ENCODE measurements at regions not wholly inside any gene's neighbourhood (a gene's known extent, or its start where the extent isn't known, plus 50 kb on each side); places are given as distances from the start of the nearest gene placed in this dataset.

GRCh38 chr13:26988059-26988769 is 183.4 kb downstream of the USP12 start:
- H3K4me3 ChIP-seq: no peak overlapping the region
- no peaks in the 10 kb centered on the region for H3K36me3 ChIP-seq (ENCODE audit: control insufficient read depth, insufficient read depth, low read length)
- no peak overlapping the region for H3K4me2 ChIP-seq (ENCODE audit: insufficient read depth, low read length)
- POLR2A ChIA-PET: interaction anchor here (0.6 to 1.4 kb wide), 5 partner anchors 14 to 367 kb away, joined by 3 to 6 read pairs (median 6); no protein-coding TSS in a partner anchor
- no peaks in the 10 kb centered on the region for H3K9me1 ChIP-seq (ENCODE audit: control insufficient read depth, insufficient read depth, low read length)
- no peak overlapping the region for H2AFZ ChIP-seq (ENCODE audit: low read depth, low read length)
- H3K4me1 ChIP-seq (replicated peaks in 1 of 2; ENCODE audit: control insufficient read depth in 2 of 2, insufficient read depth in 2 of 2, low read length in 2 of 2): peaks cover 19 to 26% of the 10 kb centered on the region in 2 experiments
- H3K9me3 ChIP-seq (replicated peaks; ENCODE audit: control insufficient read depth, insufficient read depth, low read depth, low read length): no peaks in the 10 kb centered on the region
- in situ Hi-C loops (cut with MboI) (loop anchor here (5.0 kb wide), 1 partner anchor 369 kb away; no protein-coding TSS in a partner anchor), intact Hi-C loops (cut with micrococcal nuclease) (no loop called here)
- H3K27ac ChIP-seq (ENCODE audit: extremely low read depth, low read depth, low read length): no peak overlapping the region
- H4K20me1 ChIP-seq (replicated peaks; ENCODE audit: control insufficient read depth, insufficient read depth, low read length): no peaks in the 10 kb centered on the region
- ATAC-seq (no peak), DNase-seq (ENCODE audit: extremely low read depth in 1 of 4, low spot score in 3 of 4) (peak in 1 of 4 experiments; percentile 14), FAIRE-seq (no peak)
- no peaks in the 10 kb centered on the region for H3K79me2 ChIP-seq (ENCODE audit: control insufficient read depth, insufficient read depth, low read length)
- no peak overlapping the region for H3K9ac ChIP-seq (ENCODE audit: insufficient read depth in 1 of 2, low read depth in 2 of 2, low read length in 2 of 2)
- TF ChIP-seq MAX (CRISPR knock-in tag; IDR thresholded peaks at IDR 0.05) (no peak), NR2C2 (CRISPR knock-in tag; IDR thresholded peaks at IDR 0.05) (no peak), NR2C2 (tag; IDR thresholded peaks at IDR 0.05) (peak; percentile 56; the same call in 1 of the 2 replicates), EP400 (IDR thresholded peaks at IDR 0.05) (no peak), ARHGAP35 (IDR thresholded peaks at IDR 0.05; ENCODE audit: partially characterized antibody) (no peak), MYNN (IDR thresholded peaks at IDR 0.05) (no peak), MYNN (CRISPR knock-in tag; IDR thresholded peaks at IDR 0.05) (no peak), NFIX (CRISPR knock-in tag; IDR thresholded peaks at IDR 0.05; ENCODE audit: low read depth) (no peak), GTF2B (IDR thresholded peaks at IDR 0.05; ENCODE audit: extremely low read depth, insufficient read length) (no peak), ZFP36 (IDR thresholded peaks at IDR 0.05; ENCODE audit: low read depth, low read length, partially characterized antibody) (no peak), MXI1 (IDR thresholded peaks at IDR 0.05; ENCODE audit: low read depth, low read length) (no peak), NFIC (IDR thresholded peaks at IDR 0.05) (0 out of 2 replicates have a peak, but pooled peaks have one; percentile 8), NR2C1 (IDR thresholded peaks at IDR 0.05) (peak; percentile 29; the same call in 1 of the 2 replicates), NR2C1 (tag; IDR thresholded peaks at IDR 0.05) (0 out of 2 replicates have a peak, but pooled peaks have one; percentile 22), FOXK1 (CRISPR knock-in tag; IDR thresholded peaks at IDR 0.05; ENCODE audit: borderline replicate concordance) (no peak), SIX5 (IDR thresholded peaks at IDR 0.05; ENCODE audit: borderline replicate concordance in 1 of 2, insufficient read depth in 1 of 2, low read depth in 1 of 2, low read length in 2 of 2) (no peak), HNRNPL (IDR thresholded peaks at IDR 0.05; ENCODE audit: low read depth, low read length) (no peak)
- TF ChIP-seq, protein P1, sequence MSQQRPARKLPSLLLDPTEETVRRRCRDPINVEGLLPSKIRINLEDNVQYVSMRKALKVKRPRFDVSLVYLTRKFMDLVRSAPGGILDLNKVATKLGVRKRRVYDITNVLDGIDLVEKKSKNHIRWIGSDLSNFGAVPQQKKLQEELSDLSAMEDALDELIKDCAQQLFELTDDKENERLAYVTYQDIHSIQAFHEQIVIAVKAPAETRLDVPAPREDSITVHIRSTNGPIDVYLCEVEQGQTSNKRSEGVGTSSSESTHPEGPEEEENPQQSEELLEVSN (IDR thresholded peaks at IDR 0.05; ENCODE audit: borderline replicate concordance in 1 of 2, extremely low read depth in 1 of 2, insufficient read depth in 1 of 2, insufficient read length in 1 of 2, low read depth in 1 of 2, low read length in 1 of 2, poor library complexity in 1 of 2, severe bottlenecking in 1 of 2): no peak
- TF ChIP-seq, protein P2, sequence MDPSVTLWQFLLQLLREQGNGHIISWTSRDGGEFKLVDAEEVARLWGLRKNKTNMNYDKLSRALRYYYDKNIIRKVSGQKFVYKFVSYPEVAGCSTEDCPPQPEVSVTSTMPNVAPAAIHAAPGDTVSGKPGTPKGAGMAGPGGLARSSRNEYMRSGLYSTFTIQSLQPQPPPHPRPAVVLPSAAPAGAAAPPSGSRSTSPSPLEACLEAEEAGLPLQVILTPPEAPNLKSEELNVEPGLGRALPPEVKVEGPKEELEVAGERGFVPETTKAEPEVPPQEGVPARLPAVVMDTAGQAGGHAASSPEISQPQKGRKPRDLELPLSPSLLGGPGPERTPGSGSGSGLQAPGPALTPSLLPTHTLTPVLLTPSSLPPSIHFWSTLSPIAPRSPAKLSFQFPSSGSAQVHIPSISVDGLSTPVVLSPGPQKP (CRISPR knock-in tag; IDR thresholded peaks at IDR 0.05): no peak
- WGBS (ENCODE audit: insufficient coverage, low coverage, missing lambda C conversion rate): 35% methylated on average over 6 of the region's 6 CpGs
- CTCF ChIA-PET (ENCODE audit: low intra/inter-chr PET ratio): no interaction called here
- BruUV-seq (replicated peaks): no TSS peak
- peaks cover 0 to 4% of the 10 kb centered on the region in 2 experiments; a peak in 2 of 5 replicates for H3K27me3 ChIP-seq (ENCODE audit: control insufficient read depth in 2 of 2, insufficient read depth in 2 of 2, low read length in 2 of 2)

Data from K562 (cell line).